GM23248 (cell line): ENCODE measurements at regions not wholly inside any gene's neighbourhood (a gene's known extent, or its start where the extent isn't known, plus 50 kb on each side); places are given as distances from the start of the nearest gene placed in this dataset.

Source experiments
- EZH2 ChIP-seq: fragments of 200-600 bp; sonication (generic); IDR thresholded peaks from 2 replicates; pipeline ENCODE4 v1.6.1; 2018; ENCODE audit warnings: antibody characterized with exemption, mild to moderate bottlenecking; ENCODE audit not compliant: insufficient read depth, poor library complexity, severe bottlenecking
- EZH2phosphoT487 ChIP-seq: fragments of 200-600 bp; sonication (generic); IDR thresholded peaks from 2 replicates; pipeline ENCODE4 v1.6.1; 2018; ENCODE audit warnings: antibody characterized with exemption, moderate library complexity, mild to moderate bottlenecking, low read depth; ENCODE audit not compliant: insufficient read depth

GRCh38 chr9:18141681-18142080 is 332.3 kb upstream of the ADAMTSL1 start:
- TF ChIP-seq EZH2: no peak
- TF ChIP-seq EZH2phosphoT487: no peak
